Central memory CD4-positive, alpha-beta T cell (primary cell): ENCODE measurements at regions not wholly inside any gene's neighbourhood (a gene's known extent, or its start where the extent isn't known, plus 50 kb on each side); places are given as distances from the start of the nearest gene placed in this dataset.

Experiments
- DNase-seq: peaks from one replicate; pipeline ENCODE4 v3.0.0; 2022

GRCh38 chr18:72342933-72343332 is 201.2 kb downstream of the CBLN2 start:
- no peak for DNase-seq

- no peak for DNase-seq
Observed at GRCh38 chr18:72339976-72340375, 204.2 kb downstream of the CBLN2 start.

- DNase-seq: no peak
Observed at GRCh38 chr18:72336786-72337185, 207.4 kb downstream of the CBLN2 start.

- DNase-seq: no peak
Observed at GRCh38 chr18:72329533-72329932, 214.6 kb downstream of the CBLN2 start.

- no peak for DNase-seq
Observed at GRCh38 chr18:72325307-72325706, 218.8 kb downstream of the CBLN2 start.

- DNase-seq: no peak
Observed at GRCh38 chr18:72324677-72325076, 219.5 kb downstream of the CBLN2 start.

- no peak for DNase-seq
Observed at GRCh38 chr18:72316497-72316896, 227.6 kb downstream of the CBLN2 start.

GRCh38 chr18:72283148-72283925 is 260.8 kb downstream of the CBLN2 start:
- DNase-seq: no peak

GRCh38 chr18:72273025-72273424 is 271.1 kb downstream of the CBLN2 start:
- DNase-seq: no peak

- no peak for DNase-seq
Observed at GRCh38 chr18:72261590-72261989, 282.6 kb downstream of the CBLN2 start.

- DNase-seq: no peak
Observed at GRCh38 chr18:72246076-72246475, 298.1 kb downstream of the CBLN2 start.

- no peak for DNase-seq
Observed at GRCh38 chr18:72235422-72235821, 308.7 kb downstream of the CBLN2 start.

- DNase-seq: no peak
Observed at GRCh38 chr18:72233106-72233505, 311.0 kb downstream of the CBLN2 start.

- DNase-seq: no peak
Observed at GRCh38 chr18:72232644-72233043, 311.5 kb downstream of the CBLN2 start.

GRCh38 chr18:72225958-72226357 is 318.2 kb downstream of the CBLN2 start:
- DNase-seq: no peak

GRCh38 chr18:72223733-72224132 is 320.4 kb downstream of the CBLN2 start:
- no peak for DNase-seq

GRCh38 chr18:72208920-72209676 is 335.0 kb downstream of the CBLN2 start:
- no peak for DNase-seq

GRCh38 chr18:72207280-72207679 is 336.9 kb downstream of the CBLN2 start:
- DNase-seq: no peak

- no peak for DNase-seq
Observed at GRCh38 chr18:72206814-72207213, 337.3 kb downstream of the CBLN2 start.

- no peak for DNase-seq
Observed at GRCh38 chr18:72201032-72201431, 343.1 kb downstream of the CBLN2 start.

GRCh38 chr18:72197591-72197990 is 346.6 kb downstream of the CBLN2 start:
- DNase-seq: no peak

GRCh38 chr18:72194072-72194471 is 350.1 kb downstream of the CBLN2 start:
- no peak for DNase-seq

- DNase-seq: no peak
Observed at GRCh38 chr18:72187956-72188355, 356.2 kb downstream of the CBLN2 start.

- no peak for DNase-seq
Observed at GRCh38 chr18:72181241-72181764, 362.8 kb downstream of the CBLN2 start.
